GM19328 (cell line): ENCODE measurements at regions not wholly inside any gene's neighbourhood (a gene's known extent, or its start where the extent isn't known, plus 50 kb on each side); places are given as distances from the start of the nearest gene placed in this dataset.
A peak's percentile ranks its signal among the peaks of the same experiment; 100 is the strongest.

Experiments
- ATAC-seq: cut with Tn5 transposase; IDR thresholded peaks from one replicate; pipeline ENCODE4 v1.9.1; 2021; ENCODE audit warnings: mild to moderate bottlenecking, moderate library complexity; ENCODE audit not compliant: unreplicated experiment

DNA sequence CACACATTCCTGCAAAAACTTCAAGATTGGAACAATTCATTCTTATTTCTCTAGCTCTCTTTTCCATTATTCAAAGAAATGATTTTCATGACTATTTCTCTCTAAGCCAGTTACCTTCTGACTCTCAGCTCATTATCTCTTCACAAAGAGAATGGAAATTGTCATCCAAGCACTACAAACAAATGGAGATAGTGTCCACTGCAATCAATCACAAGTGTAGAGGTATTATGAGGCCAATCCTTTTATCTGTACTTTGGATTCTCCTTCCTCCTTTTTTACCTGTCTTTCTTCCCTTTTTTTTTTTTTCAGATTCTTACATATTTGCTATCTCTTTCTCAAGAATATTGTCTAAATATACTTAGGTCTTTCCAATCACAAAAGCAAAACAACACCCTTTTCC lies 497.7 kb upstream of the MEF2C start:
- no peak for ATAC-seq

- ATAC-seq: no peak
These were observed 494.9 kb upstream of the MEF2C start for GRCh38 chr5:89377767-89378455.

GRCh38 chr5:89374818-89375521 lies 492.0 kb upstream of the MEF2C start:
- no peak for ATAC-seq

- ATAC-seq: no peak
These were observed 491.3 kb upstream of the MEF2C start for GRCh38 chr5:89374144-89374784.

DNA sequence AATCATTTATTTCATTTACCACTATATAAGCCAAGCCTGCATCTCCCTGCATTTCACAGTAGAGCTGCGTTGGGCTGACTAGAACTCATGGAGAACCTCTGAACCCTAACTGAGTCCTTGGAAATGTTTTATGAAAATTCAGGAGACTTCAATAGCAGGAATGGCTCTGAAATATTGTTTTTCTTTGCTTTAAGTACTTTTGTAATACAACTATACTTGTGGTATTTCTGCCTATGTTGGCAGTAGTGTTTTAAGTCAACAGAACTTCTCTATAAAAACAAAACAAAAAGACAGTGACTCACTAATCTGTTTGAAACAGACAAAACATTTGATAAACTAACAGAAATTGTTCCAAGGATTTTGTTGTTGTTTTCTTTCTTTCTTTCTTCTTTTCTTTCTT lies 489.2 kb upstream of the MEF2C start:
- no peak for ATAC-seq

- no peak for ATAC-seq
These were observed 488.7 kb upstream of the MEF2C start for GRCh38 chr5:89371646-89372045.

DNA sequence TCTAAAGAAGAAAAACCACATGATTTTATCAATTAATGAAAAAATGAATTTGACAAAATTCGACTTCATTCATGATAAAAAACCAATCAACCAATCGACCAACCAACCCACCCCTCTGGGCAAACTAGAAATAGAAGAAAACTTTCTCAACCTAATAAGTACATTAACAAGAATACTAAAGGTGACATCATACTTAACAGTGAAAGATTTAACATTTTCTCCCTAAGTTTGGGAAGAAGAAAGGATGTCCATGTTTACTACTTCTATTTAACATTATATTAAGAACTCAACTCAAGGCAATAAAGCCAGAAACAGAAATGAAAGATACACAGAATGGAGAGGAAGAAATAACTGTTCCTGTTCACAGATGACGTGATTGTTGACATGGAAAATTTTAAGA lies 476.1 kb upstream of the MEF2C start:
- ATAC-seq: no peak

- ATAC-seq: no peak
These were observed 471.0 kb upstream of the MEF2C start for GRCh38 chr5:89353837-89354551.

DNA sequence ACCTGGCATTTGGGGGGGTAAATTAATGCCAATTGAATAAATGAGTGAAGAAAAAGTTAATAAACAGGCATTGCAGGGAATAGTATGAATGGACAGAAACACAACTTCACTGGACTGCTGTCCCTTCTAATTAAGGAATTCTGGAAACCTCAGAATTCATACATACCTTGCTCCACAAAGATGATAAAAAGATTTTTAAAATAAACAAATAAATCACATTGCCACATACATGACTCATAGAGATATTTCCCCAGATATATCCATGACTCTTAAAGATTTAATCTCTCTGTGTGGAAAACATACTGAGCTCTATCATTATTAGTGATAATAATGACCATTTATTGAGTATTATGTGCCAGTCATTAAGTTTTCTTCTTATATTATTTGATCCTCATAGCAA lies 469.0 kb upstream of the MEF2C start:
- no peak for ATAC-seq

DNA sequence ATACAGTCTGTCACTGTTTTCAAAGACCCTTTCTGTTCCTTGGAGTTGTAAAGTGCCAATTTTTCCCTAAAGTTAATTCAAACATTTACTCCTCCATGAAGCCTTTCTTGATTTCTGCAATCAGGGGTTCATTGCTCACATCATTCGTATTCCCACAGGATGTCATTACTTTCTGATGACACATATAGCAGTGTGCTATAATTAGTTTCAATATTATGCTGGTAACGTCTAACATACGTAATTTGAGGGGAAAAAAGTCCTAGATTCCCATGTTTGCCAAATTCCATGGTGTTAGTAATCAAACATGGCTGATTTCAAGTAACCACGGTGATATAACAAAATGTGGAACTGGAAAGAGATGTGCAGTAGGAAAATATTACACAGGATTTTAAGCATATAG lies 468.2 kb upstream of the MEF2C start:
- ATAC-seq: no peak

DNA sequence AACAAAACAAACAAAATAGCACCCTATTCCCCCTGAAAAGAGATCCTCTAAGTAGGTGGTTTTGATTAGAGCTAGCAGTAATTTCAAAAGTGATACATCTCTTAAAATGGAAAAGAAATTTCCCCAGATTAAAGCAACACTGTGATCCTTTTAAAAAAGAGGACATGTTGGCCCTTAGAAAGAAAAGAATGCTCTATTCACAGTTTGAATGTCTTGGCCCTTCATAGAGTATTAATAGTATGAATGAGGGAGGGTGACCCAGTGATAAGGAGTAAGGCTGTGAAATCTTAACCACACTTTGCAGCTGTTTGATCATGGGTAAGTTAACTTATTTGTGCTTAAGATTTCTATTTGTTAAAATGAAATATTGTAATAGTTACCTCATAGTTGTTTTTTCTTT lies 467.7 kb upstream of the MEF2C start:
- no peak for ATAC-seq

DNA sequence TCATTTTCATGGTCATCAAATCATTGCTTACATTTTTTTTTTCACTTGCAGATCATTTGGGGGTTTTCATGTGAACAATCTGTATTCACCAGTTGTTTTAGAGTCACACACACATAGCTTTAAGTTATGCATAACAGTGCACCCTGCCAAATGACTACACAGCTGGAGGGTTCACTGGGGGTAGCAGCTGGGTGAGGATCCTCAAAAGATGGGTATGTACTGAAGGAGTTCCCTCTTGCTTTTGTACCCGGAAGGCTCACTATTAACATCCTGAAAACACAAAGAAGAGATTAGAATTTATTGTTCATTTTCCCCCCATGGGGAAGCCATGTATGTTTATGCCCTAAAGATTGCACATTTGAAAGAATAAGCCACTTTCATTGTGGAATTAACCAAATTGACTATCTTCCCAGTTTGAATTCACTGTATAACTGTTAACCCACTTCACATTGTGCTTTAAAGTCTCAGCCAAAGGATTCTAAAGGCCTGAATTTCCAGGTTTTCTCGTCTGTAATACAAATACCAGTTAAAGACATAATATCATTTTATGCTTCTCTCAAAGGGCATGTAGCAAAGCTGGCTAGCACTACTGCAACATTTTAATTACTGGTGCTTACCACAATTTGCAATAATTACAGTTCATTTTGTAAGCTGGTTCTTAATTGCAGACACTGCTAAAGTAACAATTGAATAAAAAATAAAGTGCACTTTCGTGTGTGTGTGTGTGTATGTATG lies 466.4 kb upstream of the MEF2C start:
- no peak for ATAC-seq

DNA sequence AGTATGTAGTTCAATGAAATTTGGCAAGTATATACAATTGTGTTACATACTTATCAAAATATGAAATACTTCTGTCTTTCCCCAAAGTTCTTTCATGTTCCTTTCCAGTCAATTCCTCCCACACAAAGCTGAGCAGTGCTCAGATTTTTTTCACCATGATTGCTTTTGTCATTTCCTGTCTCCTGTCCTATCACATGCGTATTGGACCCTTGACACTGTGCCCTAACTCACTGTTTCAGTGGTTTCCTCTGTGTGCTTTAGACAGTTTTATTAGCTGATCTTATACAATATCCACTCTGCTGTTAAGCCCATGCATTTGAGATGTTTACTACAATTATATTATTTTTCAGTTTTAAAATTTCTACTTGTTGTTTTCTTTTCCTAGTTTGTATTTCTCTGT lies 463.6 kb upstream of the MEF2C start:
- ATAC-seq: no peak

DNA sequence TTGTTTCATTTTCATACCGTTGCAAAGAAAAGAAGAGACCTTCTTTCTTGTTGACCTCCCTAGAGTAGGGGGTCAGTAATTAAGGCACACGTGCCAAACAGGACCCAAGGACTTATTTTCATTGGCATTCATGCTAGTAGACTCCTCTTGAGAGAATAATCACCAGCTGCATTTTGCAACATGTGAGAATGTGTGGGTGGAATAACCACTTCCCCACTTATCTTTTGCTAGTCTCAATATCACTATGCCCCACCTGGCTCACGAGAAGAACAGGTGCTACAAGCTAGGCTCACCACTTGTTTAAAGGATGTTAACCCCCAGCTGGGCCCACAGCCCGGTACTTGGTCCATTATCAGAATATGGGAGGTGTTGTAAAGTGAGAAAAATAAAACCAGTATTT lies 460.7 kb upstream of the MEF2C start:
- peak; percentile 88 for ATAC-seq

DNA sequence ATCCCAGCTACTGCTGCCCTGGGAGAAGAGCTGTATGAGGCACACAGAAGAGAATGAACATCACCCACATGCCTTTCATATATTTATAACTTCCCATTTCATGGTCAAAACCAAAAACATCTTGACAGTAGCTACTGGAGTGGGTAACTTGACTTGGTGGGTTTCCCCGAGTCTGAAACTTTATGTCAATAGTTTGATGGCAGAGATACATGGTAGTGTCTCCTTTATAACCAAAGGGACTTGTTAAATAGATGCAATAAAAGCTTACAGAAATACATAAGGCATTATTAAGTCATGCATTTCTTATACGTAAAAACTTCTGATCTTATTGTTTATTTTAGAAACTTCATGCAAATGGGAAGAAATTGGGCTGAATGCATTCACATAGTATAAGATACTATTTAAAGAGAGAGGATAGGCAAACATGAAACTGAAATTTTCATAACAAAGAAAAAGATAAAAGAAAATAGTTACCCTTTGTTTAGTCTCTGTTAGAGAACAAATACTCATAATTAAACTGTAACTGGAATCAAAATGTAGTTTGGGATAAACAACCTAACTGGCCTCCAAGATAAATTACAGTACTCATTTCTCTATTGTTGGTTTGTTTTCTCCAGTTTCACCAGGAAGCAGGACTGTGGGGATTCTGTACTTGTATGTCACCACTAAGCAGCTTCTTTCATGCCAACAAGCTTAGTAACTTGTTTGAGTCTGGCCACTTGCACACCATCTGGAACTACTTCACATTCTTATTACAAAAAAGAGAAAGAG lies 459.3 kb upstream of the MEF2C start:
- ATAC-seq: peak; percentile 36

GRCh38 chr5:89338935-89339334 lies 456.0 kb upstream of the MEF2C start:
- ATAC-seq: no peak

GRCh38 chr5:89336111-89336510 lies 453.1 kb upstream of the MEF2C start:
- no peak for ATAC-seq

DNA sequence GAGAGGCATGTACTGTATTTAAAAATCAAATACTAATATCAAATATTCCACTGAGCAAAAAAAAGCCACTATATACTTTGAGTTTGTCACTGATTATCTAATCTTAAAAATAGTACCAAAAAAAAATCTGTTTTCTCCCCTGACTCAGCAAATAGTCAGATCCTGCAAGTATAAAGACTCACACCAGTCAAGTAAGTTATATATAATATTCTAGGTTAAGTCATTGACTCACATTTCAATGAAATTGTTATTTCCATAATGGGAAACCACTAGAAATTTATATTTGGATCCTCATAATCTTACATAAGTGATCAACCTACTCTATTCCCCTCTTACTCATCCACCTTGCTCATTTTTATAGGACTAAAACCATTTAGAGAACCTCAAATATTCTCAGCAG lies 447.2 kb upstream of the MEF2C start:
- ATAC-seq: no peak

DNA sequence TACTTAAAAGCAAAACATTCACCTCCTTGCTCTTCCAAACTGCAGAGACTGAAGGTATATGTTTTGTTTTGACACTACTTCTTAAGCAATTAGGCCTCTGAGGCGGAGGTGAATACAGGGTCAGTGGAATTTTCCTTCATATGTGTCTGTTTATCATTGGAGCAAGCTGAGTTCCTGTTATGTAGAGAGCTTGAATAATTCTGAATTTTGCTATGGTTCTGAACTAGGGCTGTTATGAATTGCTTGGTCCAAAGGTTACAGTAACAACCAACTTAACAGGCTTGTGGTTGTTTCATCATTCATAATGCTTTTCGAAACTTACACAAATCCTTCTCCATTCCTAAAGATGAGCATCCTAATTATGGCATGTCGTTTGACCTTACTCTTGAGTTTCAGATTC lies 444.6 kb upstream of the MEF2C start:
- ATAC-seq: no peak

DNA sequence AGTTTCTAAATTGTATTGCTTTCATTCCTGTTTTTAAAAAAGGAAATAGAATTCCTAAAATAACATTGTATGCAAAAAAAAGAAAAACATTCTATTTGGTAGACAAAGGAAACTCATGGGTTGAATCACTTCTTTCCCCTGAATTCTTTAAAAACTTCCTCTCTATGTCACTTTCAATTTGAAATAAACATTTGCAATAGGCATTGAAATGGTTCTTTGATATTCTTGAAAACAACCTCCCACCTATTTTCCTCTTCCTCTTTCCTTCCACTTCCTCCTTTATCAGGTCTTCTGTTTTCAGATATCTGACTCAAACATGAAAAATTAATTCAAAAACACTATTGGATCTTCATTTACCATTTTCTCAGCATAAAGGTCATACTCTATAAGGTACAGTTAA lies 442.0 kb upstream of the MEF2C start:
- ATAC-seq: no peak
